ENCODE measurements at regions not wholly inside any gene's neighbourhood (a gene's known extent, or its start where the extent isn't known, plus 50 kb on each side); places are given as distances from the start of the nearest gene placed in this dataset.

DNA sequence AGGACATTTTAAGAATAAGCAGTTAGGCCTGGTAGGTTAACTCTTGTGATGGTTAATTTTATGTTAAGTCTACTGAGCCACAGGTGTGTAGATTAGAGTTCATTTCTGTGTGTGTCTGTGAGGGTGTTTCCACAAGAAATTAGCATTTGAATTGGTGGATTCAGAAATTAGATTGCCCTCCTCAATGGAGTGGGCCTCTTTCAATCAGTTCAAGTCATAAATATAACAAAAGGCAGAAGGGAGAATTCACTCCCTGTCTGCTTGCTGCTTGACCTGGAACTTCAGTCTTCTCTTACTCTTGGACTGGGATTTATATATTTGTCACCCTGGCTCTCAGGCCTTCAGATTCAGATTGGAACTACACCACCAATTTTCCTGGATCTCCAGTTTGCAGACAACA, 55.3 kb upstream of the POM121L12 start:
- Histone ChIP-seq H3K4me1 (ENCODE audit: control insufficient read depth, insufficient read depth, low read length) (no peaks in the 10 kb centered on the region), H3K27me3 (ENCODE audit: control insufficient read depth, insufficient read depth, low read length) (no peaks in the 10 kb centered on the region), H3K36me3 (ENCODE audit: control insufficient read depth, insufficient read depth, low read length) (no peaks in the 10 kb centered on the region), H3K9ac (ENCODE audit: low read depth, low read length) (no peak overlapping the region), H3K27ac (ENCODE audit: low read depth, low read length) (no peak overlapping the region), H3K4me3 (ENCODE audit: low read depth, low read length) (no peak overlapping the region), H3K9me3 (ENCODE audit: control insufficient read depth, insufficient read depth, low read length) (peaks cover 19% of the 10 kb centered on the region)

GRCh38 chr7:52973126-52973525, 62.3 kb upstream of the POM121L12 start:
- Histone ChIP-seq H3K4me3 (ENCODE audit: low read depth, low read length) (no peak overlapping the region), H3K27ac (ENCODE audit: low read depth, low read length) (no peak overlapping the region), H3K27me3 (ENCODE audit: control insufficient read depth, insufficient read depth, low read length) (no peaks in the 10 kb centered on the region), H3K9ac (ENCODE audit: low read depth, low read length) (no peak overlapping the region), H3K4me1 (ENCODE audit: control insufficient read depth, insufficient read depth, low read length) (no peaks in the 10 kb centered on the region), H3K9me3 (ENCODE audit: control insufficient read depth, insufficient read depth, low read length) (no peaks in the 10 kb centered on the region), H3K36me3 (ENCODE audit: control insufficient read depth, insufficient read depth, low read length) (no peaks in the 10 kb centered on the region)

GRCh38 chr7:52962402-52963076, 72.9 kb upstream of the POM121L12 start:
- Histone ChIP-seq H3K9ac (ENCODE audit: low read depth, low read length) (no peak overlapping the region), H3K4me1 (ENCODE audit: control insufficient read depth, insufficient read depth, low read length) (peaks cover 21% of the 10 kb centered on the region), H3K9me3 (ENCODE audit: control insufficient read depth, insufficient read depth, low read length) (no peaks in the 10 kb centered on the region), H3K27me3 (ENCODE audit: control insufficient read depth, insufficient read depth, low read length) (no peaks in the 10 kb centered on the region), H3K27ac (ENCODE audit: low read depth, low read length) (no peak overlapping the region), H3K36me3 (ENCODE audit: control insufficient read depth, insufficient read depth, low read length) (no peaks in the 10 kb centered on the region), H3K4me3 (ENCODE audit: low read depth, low read length) (no peak overlapping the region)

DNA sequence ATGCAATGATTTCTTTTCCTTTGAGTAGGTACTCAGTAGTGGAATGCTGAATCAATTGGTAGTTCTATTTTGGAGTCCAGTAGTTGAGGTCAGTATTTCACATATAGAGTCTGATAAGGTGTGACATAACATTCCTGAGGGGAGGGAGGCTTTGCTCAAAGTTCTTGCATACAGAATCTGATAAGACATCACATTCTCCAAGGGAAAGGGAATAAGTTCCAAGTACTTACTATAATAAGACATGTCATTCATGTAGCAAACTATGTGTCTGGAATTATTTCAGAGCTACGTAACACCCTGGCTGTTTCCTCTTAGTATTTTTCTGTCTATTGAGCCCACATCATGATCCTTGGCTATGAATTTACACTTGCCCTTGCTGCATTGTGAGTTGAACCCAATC, 74.3 kb upstream of the POM121L12 start:
- H3K27ac ChIP-seq (ENCODE audit: low read depth, low read length) = no peak overlapping the region

GRCh38 chr7:52959878-52960660, 75.4 kb upstream of the POM121L12 start:
- H3K9me3 ChIP-seq (ENCODE audit: control insufficient read depth, insufficient read depth, low read length) = no peaks in the 10 kb centered on the region
- H3K27ac ChIP-seq (ENCODE audit: low read depth, low read length) = no peak overlapping the region
- H3K4me1 ChIP-seq (ENCODE audit: control insufficient read depth, insufficient read depth, low read length) = peaks cover 41% of the 10 kb centered on the region
- H3K9ac ChIP-seq (ENCODE audit: low read depth, low read length) = no peak overlapping the region
- H3K36me3 ChIP-seq (ENCODE audit: control insufficient read depth, insufficient read depth, low read length) = no peaks in the 10 kb centered on the region
- H3K4me3 ChIP-seq (ENCODE audit: low read depth, low read length) = no peak overlapping the region
- no peaks in the 10 kb centered on the region for H3K27me3 ChIP-seq (ENCODE audit: control insufficient read depth, insufficient read depth, low read length)

More for the DNA sequence above, 74.3 kb upstream of the POM121L12 start:
- peaks cover 31% of the 10 kb centered on the region for H3K4me1 ChIP-seq (ENCODE audit: control insufficient read depth, insufficient read depth, low read length)
- no peaks in the 10 kb centered on the region for H3K27me3 ChIP-seq (ENCODE audit: control insufficient read depth, insufficient read depth, low read length)
- H3K36me3 ChIP-seq (ENCODE audit: control insufficient read depth, insufficient read depth, low read length) = no peaks in the 10 kb centered on the region
- H3K9ac ChIP-seq (ENCODE audit: low read depth, low read length) = no peak overlapping the region
- H3K4me3 ChIP-seq (ENCODE audit: low read depth, low read length) = no peak overlapping the region
- H3K9me3 ChIP-seq (ENCODE audit: control insufficient read depth, insufficient read depth, low read length) = no peaks in the 10 kb centered on the region

GRCh38 chr7:52959336-52959735, 76.1 kb upstream of the POM121L12 start:
- Histone ChIP-seq H3K9me3 (ENCODE audit: control insufficient read depth, insufficient read depth, low read length) (no peaks in the 10 kb centered on the region), H3K4me3 (ENCODE audit: low read depth, low read length) (no peak overlapping the region), H3K9ac (ENCODE audit: low read depth, low read length) (no peak overlapping the region), H3K36me3 (ENCODE audit: control insufficient read depth, insufficient read depth, low read length) (no peaks in the 10 kb centered on the region), H3K27ac (ENCODE audit: low read depth, low read length) (no peak overlapping the region), H3K4me1 (ENCODE audit: control insufficient read depth, insufficient read depth, low read length) (peaks cover 42% of the 10 kb centered on the region), H3K27me3 (ENCODE audit: control insufficient read depth, insufficient read depth, low read length) (no peaks in the 10 kb centered on the region)

DNA sequence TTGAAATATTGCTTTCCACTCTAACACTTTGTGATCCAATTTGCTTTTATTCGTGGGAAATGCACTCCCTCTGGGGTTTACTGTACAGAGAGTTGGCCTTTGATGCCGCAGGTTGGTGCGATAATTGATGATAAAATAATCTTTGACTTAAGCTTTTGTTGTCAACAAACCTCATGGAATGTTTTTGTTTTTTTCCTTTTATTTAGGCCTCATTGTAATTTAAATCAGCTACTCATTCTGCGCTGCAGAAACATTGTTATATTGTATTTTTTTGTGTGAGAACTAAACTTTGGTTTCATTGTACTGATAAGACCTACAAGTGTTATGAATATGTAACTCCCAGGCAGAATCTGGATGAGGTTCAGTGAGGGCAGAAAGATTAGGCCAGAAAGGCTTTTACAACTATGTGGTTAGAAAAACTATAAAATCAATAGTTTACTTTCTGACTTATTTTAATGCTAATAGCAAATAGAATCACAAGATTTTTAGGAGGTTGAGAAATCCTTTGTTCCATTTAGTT, 76.8 kb upstream of the POM121L12 start:
- Histone ChIP-seq H3K9me3 (ENCODE audit: control insufficient read depth, insufficient read depth, low read length) (no peaks in the 10 kb centered on the region), H3K36me3 (ENCODE audit: control insufficient read depth, insufficient read depth, low read length) (no peaks in the 10 kb centered on the region), H3K27me3 (ENCODE audit: control insufficient read depth, insufficient read depth, low read length) (no peaks in the 10 kb centered on the region), H3K9ac (ENCODE audit: low read depth, low read length) (no peak overlapping the region), H3K4me1 (ENCODE audit: control insufficient read depth, insufficient read depth, low read length) (peaks cover 42% of the 10 kb centered on the region), H3K27ac (ENCODE audit: low read depth, low read length) (no peak overlapping the region), H3K4me3 (ENCODE audit: low read depth, low read length) (no peak overlapping the region)

GRCh38 chr7:52956379-52956915, 79.0 kb upstream of the POM121L12 start:
- H3K27ac ChIP-seq (ENCODE audit: low read depth, low read length) = no peak overlapping the region
- H3K4me1 ChIP-seq (ENCODE audit: control insufficient read depth, insufficient read depth, low read length) = peaks cover 42% of the 10 kb centered on the region
- no peaks in the 10 kb centered on the region for H3K27me3 ChIP-seq (ENCODE audit: control insufficient read depth, insufficient read depth, low read length)
- no peaks in the 10 kb centered on the region for H3K9me3 ChIP-seq (ENCODE audit: control insufficient read depth, insufficient read depth, low read length)
- H3K36me3 ChIP-seq (ENCODE audit: control insufficient read depth, insufficient read depth, low read length) = no peaks in the 10 kb centered on the region
- H3K4me3 ChIP-seq (ENCODE audit: low read depth, low read length) = no peak overlapping the region
- H3K9ac ChIP-seq (ENCODE audit: low read depth, low read length) = no peak overlapping the region

- no peak overlapping the region for H3K9ac ChIP-seq (ENCODE audit: low read depth, low read length)
- no peak overlapping the region for H3K27ac ChIP-seq (ENCODE audit: low read depth, low read length)
- H3K9me3 ChIP-seq (ENCODE audit: control insufficient read depth, insufficient read depth, low read length) = no peaks in the 10 kb centered on the region
- H3K4me3 ChIP-seq (ENCODE audit: low read depth, low read length) = no peak overlapping the region
- H3K27me3 ChIP-seq (ENCODE audit: control insufficient read depth, insufficient read depth, low read length) = no peaks in the 10 kb centered on the region
- no peaks in the 10 kb centered on the region for H3K36me3 ChIP-seq (ENCODE audit: control insufficient read depth, insufficient read depth, low read length)
- H3K4me1 ChIP-seq (ENCODE audit: control insufficient read depth, insufficient read depth, low read length) = peaks cover 42% of the 10 kb centered on the region
Measured at GRCh38 chr7:52955522-52955921, 79.9 kb upstream of the POM121L12 start.

GRCh38 chr7:52944921-52945320, 90.5 kb upstream of the POM121L12 start:
- no peak overlapping the region for H3K27ac ChIP-seq (ENCODE audit: low read depth, low read length)
- H3K9me3 ChIP-seq (ENCODE audit: control insufficient read depth, insufficient read depth, low read length) = no peaks in the 10 kb centered on the region
- no peak overlapping the region for H3K9ac ChIP-seq (ENCODE audit: low read depth, low read length)
- no peak overlapping the region for H3K4me3 ChIP-seq (ENCODE audit: low read depth, low read length)
- no peaks in the 10 kb centered on the region for H3K27me3 ChIP-seq (ENCODE audit: control insufficient read depth, insufficient read depth, low read length)
- 0 out of 2 replicates have a peak, but pooled peaks cover 13% of the 10 kb centered on the region for H3K4me1 ChIP-seq (ENCODE audit: control insufficient read depth, insufficient read depth, low read length)
- H3K36me3 ChIP-seq (ENCODE audit: control insufficient read depth, insufficient read depth, low read length) = no peaks in the 10 kb centered on the region

- no peaks in the 10 kb centered on the region for H3K9me3 ChIP-seq (ENCODE audit: control insufficient read depth, insufficient read depth, low read length)
- no peak overlapping the region for H3K27ac ChIP-seq (ENCODE audit: low read depth, low read length)
- H3K4me3 ChIP-seq (ENCODE audit: low read depth, low read length) = no peak overlapping the region
- H3K9ac ChIP-seq (ENCODE audit: low read depth, low read length) = no peak overlapping the region
- H3K4me1 ChIP-seq (ENCODE audit: control insufficient read depth, insufficient read depth, low read length) = no peaks in the 10 kb centered on the region
- H3K36me3 ChIP-seq (ENCODE audit: control insufficient read depth, insufficient read depth, low read length) = no peaks in the 10 kb centered on the region
- no peaks in the 10 kb centered on the region for H3K27me3 ChIP-seq (ENCODE audit: control insufficient read depth, insufficient read depth, low read length)
Measured at GRCh38 chr7:52940481-52940880, 95.0 kb upstream of the POM121L12 start.
